Thoracic aorta (tissue), 2 donors: ENCODE measurements at regions not wholly inside any gene's neighbourhood (a gene's known extent, or its start where the extent isn't known, plus 50 kb on each side); places are given as distances from the start of the nearest gene placed in this dataset.
"Not testable (repeated sequence)": the region's sequence is repeated elsewhere in the genome, so short reads cannot be mapped to it uniquely, and the experiment has no call there.

Source experiments
- ATAC-seq: fragments of 150-250 bp; one replicate; pipeline ENCODE4 v1.8.0; 2017; ENCODE audit warnings: low read depth; ENCODE audit not compliant: insufficient number of reproducible peaks, low FRiP score
- DNase-seq: peaks from one replicate; pipeline ENCODE4 v3.0.0-alpha.2; 2020; ENCODE audit warnings: low spot score
- H3K27ac ChIP-seq, 2 donors: fragments of 200-600 bp; sonication (generic); 1 replicate in 1 of 2; 2 replicates in 1 of 2; pipeline ENCODE4 v1.5.1; 2016; ENCODE audit warnings: mild to moderate bottlenecking in 2 of 2, moderate library complexity in 2 of 2
- H3K27me3 ChIP-seq: fragments of 200-600 bp; sonication (generic); replicated peaks from 2 replicates; pipeline ENCODE4 v1.6.0; 2016; ENCODE audit warnings: mild to moderate bottlenecking; ENCODE audit not compliant: insufficient read depth
- H3K36me3 ChIP-seq: fragments of 200-600 bp; sonication (generic); one replicate; pipeline ENCODE4 v1.5.1; 2016
- H3K4me1 ChIP-seq, 2 donors: fragments of 200-600 bp; sonication (generic); 1 replicate in 1 of 2; 2 replicates in 1 of 2; pipeline versions ENCODE4 v1.5.1 to v1.6.0; 2016; ENCODE audit warnings: low read depth in 2 of 2, mild to moderate bottlenecking in 1 of 2; ENCODE audit not compliant: control insufficient read depth in 1 of 2
- H3K4me3 ChIP-seq: fragments of 200-600 bp; sonication (generic); 2 replicates; pipeline ENCODE4 v1.5.1; 2016; ENCODE audit warnings: mild to moderate bottlenecking
- H3K9me3 ChIP-seq: fragments of 200-600 bp; sonication (generic); 2 replicates; pipeline ENCODE4 v1.5.1; 2016
- CTCF ChIP-seq: fragments of 200-600 bp; sonication (generic); IDR thresholded peaks from one replicate; pipeline ENCODE4 v1.5.1; 2019; ENCODE audit warnings: antibody characterized with exemption

GRCh38 chr2:129565551-129566109 lies 413.8 kb upstream of the RAB6C start:
- Histone ChIP-seq H3K4me1 (no peaks in the 10 kb centered on the region), H3K27me3 (no peaks in the 10 kb centered on the region), H3K4me3 (no peak overlapping the region), H3K36me3 (no peaks in the 10 kb centered on the region), H3K9me3 (no peaks in the 10 kb centered on the region), H3K27ac (no peak overlapping the region)
- TF ChIP-seq CTCF, result no peak
- ATAC-seq (no peak), DNase-seq (no peak)

GRCh38 chr2:129570812-129571211 lies 408.7 kb upstream of the RAB6C start:
- H3K4me3 ChIP-seq, H3K27me3 ChIP-seq, H3K36me3 ChIP-seq, H3K27ac ChIP-seq, DNase-seq, H3K4me1 ChIP-seq, ATAC-seq, H3K9me3 ChIP-seq: not testable (repeated sequence)

GRCh38 chr2:129575431-129575830 lies 404.0 kb upstream of the RAB6C start:
- Histone ChIP-seq H3K36me3 (no peaks in the 10 kb centered on the region), H3K9me3 (no peaks in the 10 kb centered on the region), H3K27me3 (no peaks in the 10 kb centered on the region), H3K27ac (no peak overlapping the region), H3K4me3 (no peak overlapping the region), H3K4me1 (no peaks in the 10 kb centered on the region)
- ATAC-seq (no peak), DNase-seq (no peak)
- TF ChIP-seq CTCF, result no peak

- no peak for DNase-seq
- no peak overlapping the region for H3K4me3 ChIP-seq
- no peak for ATAC-seq
Measured at GRCh38 chr2:129575880-129576279, 403.6 kb upstream of the RAB6C start.

GRCh38 chr2:129580001-129580400 lies 399.5 kb upstream of the RAB6C start:
- TF ChIP-seq CTCF, result no peak
- ATAC-seq, result no peak
- DNase-seq, result no peak
- no peaks in the 10 kb centered on the region for H3K4me1 ChIP-seq
- H3K27me3 ChIP-seq, result no peaks in the 10 kb centered on the region
- no peak overlapping the region for H3K27ac ChIP-seq
- no peak overlapping the region for H3K4me3 ChIP-seq
- no peaks in the 10 kb centered on the region for H3K36me3 ChIP-seq
- H3K9me3 ChIP-seq, result no peaks in the 10 kb centered on the region

More at GRCh38 chr2:129575880-129576279, 403.6 kb upstream of the RAB6C start:
- H3K9me3 ChIP-seq, result no peaks in the 10 kb centered on the region
- no peak overlapping the region for H3K27ac ChIP-seq
- H3K27me3 ChIP-seq, result no peaks in the 10 kb centered on the region
- H3K4me1 ChIP-seq, result no peaks in the 10 kb centered on the region
- no peak for TF ChIP-seq CTCF
- H3K36me3 ChIP-seq, result no peaks in the 10 kb centered on the region

GRCh38 chr2:129585760-129586159 lies 393.7 kb upstream of the RAB6C start:
- no peaks in the 10 kb centered on the region for H3K9me3 ChIP-seq

More at GRCh38 chr2:129585760-129586159, 393.7 kb upstream of the RAB6C start:
- no peak for ATAC-seq
- no peak for DNase-seq
- Histone ChIP-seq H3K4me3 (no peak overlapping the region), H3K4me1 (no peaks in the 10 kb centered on the region), H3K36me3 (no peaks in the 10 kb centered on the region), H3K27me3 (no peaks in the 10 kb centered on the region), H3K27ac (no peak overlapping the region)
- no peak for TF ChIP-seq CTCF
